ENCODE measurements at regions not wholly inside any gene's neighbourhood (a gene's known extent, or its start where the extent isn't known, plus 50 kb on each side); places are given as distances from the start of the nearest gene placed in this dataset.
"Not testable (repeated sequence)": the region's sequence is repeated elsewhere in the genome, so short reads cannot be mapped to it uniquely, and the experiment has no call there.

DNA sequence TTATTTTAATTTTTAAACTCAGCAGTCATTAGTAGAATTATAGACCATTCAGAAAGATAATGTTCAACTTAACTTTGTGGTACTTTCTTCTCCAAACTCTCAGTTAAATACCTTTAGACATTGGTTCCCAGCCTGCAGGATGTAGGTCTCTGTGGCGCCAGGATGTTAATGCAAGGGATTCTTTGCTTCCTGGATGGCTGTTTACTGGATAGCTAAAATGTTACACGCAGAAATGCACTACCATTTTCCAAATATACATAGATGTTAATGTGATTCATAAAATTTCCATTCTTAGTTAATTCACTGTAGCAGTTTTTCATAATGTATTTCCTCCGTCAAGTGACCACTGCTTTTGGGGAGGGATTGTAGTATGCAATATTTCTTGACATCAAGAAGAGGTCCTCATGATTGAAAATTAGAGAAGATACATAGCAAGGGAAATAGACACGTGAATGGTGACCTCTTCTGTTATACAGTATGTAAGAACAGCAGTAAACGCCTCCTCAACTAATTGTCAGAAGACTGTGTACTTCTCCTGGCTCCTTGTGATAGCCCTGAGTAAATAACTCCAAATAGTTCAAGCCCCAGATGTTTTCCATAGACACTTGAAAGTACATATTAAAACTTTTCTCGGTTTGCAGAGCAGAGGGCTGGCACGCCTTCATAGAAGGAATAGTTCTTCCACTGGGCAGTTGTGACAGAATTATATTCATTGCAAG, 128.8 kb downstream of the LCA5 start:
- Mint-ChIP-seq H3K36me3 (no peaks in the 10 kb centered on the region), H3K4me3 (no peak overlapping the region), H3K4me1 (no peaks in the 10 kb centered on the region), H3K27ac (no peak overlapping the region), H3K27me3 (no peaks in the 10 kb centered on the region), H3K9me3 (peaks cover 0 to 4% (median 0%) of the 10 kb centered on the region in 7 donors)
- no peak for DNase-seq
- no peak for ATAC-seq (ENCODE audit: low read depth in 2 of 2)

GRCh38 chr6:79404677-79405076, 132.6 kb downstream of the LCA5 start:
- ATAC-seq (ENCODE audit: low read depth in 2 of 2) (no peak), DNase-seq (no peak)
- no peaks in the 10 kb centered on the region for H3K27me3 Mint-ChIP-seq
- no peaks in the 10 kb centered on the region for H3K36me3 Mint-ChIP-seq
- no peaks in the 10 kb centered on the region for H3K4me1 Mint-ChIP-seq
- no peak overlapping the region for H3K4me3 Mint-ChIP-seq
- H3K9me3 Mint-ChIP-seq = peaks cover 0 to 4% (median 0%) of the 10 kb centered on the region in 7 donors
- H3K27ac Mint-ChIP-seq = no peak overlapping the region

DNA sequence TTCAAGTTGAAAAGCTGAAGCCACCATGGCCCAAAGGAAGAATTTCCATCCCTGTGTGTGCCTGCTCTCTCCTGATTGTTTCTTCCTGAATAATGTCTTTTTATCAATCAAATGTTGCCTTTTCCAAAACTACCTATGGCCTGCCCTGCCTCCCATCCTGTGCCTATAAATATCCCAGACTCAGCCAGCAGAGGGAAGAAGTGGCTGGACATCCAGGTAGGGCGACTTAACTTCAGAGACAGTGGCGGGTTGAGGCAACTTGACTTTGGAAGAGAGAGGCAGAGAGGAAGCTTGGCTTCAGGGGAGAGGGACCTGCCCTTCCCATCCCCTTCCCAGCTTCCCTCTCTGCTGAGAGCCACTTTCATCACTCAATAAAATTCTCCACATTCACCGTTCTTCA, 133.0 kb downstream of the LCA5 start:
- H3K27ac Mint-ChIP-seq = no peak overlapping the region
- no peaks in the 10 kb centered on the region for H3K4me1 Mint-ChIP-seq
- H3K36me3 Mint-ChIP-seq = no peaks in the 10 kb centered on the region
- H3K27me3 Mint-ChIP-seq = no peaks in the 10 kb centered on the region
- no peak for ATAC-seq (ENCODE audit: low read depth in 2 of 2)
- peaks cover 0 to 4% (median 0%) of the 10 kb centered on the region in 7 donors for H3K9me3 Mint-ChIP-seq
- no peak overlapping the region for H3K4me3 Mint-ChIP-seq
- DNase-seq = no peak

DNA sequence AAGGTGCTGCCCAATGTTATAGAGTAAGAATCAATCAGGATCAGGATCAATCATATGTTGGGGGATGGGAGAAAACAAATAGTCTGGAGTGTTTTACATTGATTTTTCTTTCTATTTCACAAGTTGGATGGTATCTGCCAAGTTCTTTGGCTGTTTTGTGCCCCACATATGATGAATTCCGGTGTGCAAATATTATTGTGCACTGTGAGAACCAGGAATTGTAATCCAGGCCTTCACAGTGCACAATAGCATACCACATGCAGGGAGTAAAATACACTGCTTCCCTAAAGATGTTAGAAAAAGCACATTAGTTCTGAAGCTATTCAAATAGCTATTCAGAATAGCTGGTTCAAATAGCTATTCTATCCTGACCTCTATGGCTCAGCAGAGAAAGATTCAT, 133.7 kb downstream of the LCA5 start:
- peaks cover 0 to 4% (median 0%) of the 10 kb centered on the region in 7 donors for H3K9me3 Mint-ChIP-seq
- no peak overlapping the region for H3K4me3 Mint-ChIP-seq
- no peaks in the 10 kb centered on the region for H3K36me3 Mint-ChIP-seq
- no peak for ATAC-seq (ENCODE audit: low read depth in 2 of 2)
- no peak for DNase-seq
- H3K27me3 Mint-ChIP-seq = no peaks in the 10 kb centered on the region
- no peaks in the 10 kb centered on the region for H3K4me1 Mint-ChIP-seq
- no peak overlapping the region for H3K27ac Mint-ChIP-seq

DNA sequence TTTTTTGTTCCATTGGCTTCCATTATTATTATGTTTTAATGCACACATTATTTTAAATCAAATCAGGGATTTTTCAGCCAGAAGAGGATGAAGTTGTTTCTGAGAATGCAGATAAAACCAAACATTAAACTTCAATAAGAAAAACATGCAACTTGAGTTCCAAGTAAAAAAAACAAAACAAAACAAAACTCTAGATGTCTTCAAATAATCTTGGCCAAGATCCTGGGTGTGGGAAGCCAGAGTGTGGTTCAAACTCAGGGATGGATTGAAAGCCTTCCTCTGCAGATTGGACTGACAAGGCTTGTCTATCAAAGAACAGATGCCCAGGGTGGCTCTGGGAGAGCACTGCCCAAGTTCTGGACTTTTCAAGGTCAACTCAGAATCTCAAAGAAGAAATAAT, 134.1 kb downstream of the LCA5 start:
- no peak for DNase-seq
- H3K27me3 Mint-ChIP-seq = no peaks in the 10 kb centered on the region
- H3K9me3 Mint-ChIP-seq = peaks cover 0 to 4% (median 0%) of the 10 kb centered on the region in 7 donors
- no peak overlapping the region for H3K4me3 Mint-ChIP-seq
- no peaks in the 10 kb centered on the region for H3K4me1 Mint-ChIP-seq
- H3K27ac Mint-ChIP-seq = no peak overlapping the region
- ATAC-seq (ENCODE audit: low read depth in 2 of 2) = no peak
- H3K36me3 Mint-ChIP-seq = no peaks in the 10 kb centered on the region

DNA sequence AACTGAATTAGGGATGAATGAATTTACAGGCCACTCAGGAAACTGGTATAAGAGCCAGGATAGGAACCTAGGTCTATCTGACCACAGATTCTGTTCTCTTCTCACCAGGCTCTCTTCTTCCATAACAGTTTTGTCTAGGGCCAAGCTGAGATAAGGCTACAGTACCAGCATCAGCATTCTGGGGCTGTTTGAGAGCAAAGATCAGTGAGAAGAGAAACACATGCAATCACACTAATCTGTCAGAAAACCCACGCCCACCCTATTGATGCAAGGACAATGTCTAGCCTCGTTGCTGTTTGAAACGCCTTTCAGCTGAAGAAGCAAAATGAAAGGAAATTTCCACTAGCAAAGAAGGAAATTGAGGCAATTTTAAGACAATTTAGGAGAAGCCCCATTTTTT, 137.7 kb downstream of the LCA5 start:
- Mint-ChIP-seq H3K27me3 (no peaks in the 10 kb centered on the region), H3K4me3 (no peak overlapping the region), H3K36me3 (no peaks in the 10 kb centered on the region), H3K4me1 (no peaks in the 10 kb centered on the region), H3K27ac (no peak overlapping the region), H3K9me3 (peaks cover 0 to 3% (median 0%) of the 10 kb centered on the region in 7 donors)
- ATAC-seq (ENCODE audit: low read depth in 2 of 2) = no peak
- no peak for DNase-seq

- not testable (repeated sequence) for ATAC-seq (ENCODE audit: low read depth in 2 of 2); H3K9me3 Mint-ChIP-seq; H3K36me3 Mint-ChIP-seq; H3K27ac Mint-ChIP-seq; H3K4me3 Mint-ChIP-seq; H3K4me1 Mint-ChIP-seq; DNase-seq; H3K27me3 Mint-ChIP-seq
Observed at GRCh38 chr6:79398617-79399016, 138.6 kb downstream of the LCA5 start.

DNA sequence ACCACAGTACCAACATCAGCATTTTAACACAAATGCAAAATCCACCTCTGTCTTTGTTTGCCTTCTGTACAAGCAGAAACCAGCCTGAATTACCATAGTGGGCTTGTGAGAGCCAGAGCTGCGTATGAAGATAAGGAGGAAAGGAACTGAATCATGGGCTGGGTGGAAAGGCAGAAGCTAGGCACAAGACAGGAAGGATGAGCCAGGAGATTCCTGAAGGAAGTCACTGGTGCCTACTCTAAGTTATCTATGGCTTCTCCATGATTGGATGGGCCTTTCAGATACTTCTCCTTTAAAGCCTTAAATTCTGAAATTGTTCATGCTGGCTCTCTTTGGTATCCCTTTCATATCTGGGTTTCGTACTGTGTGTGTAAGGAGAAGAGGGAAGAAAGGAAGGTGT, 140.6 kb downstream of the LCA5 start:
- Mint-ChIP-seq H3K4me1 (no peaks in the 10 kb centered on the region), H3K4me3 (no peak overlapping the region), H3K9me3 (peaks cover 0 to 8% (median 5%) of the 10 kb centered on the region in 7 donors), H3K27me3 (no peaks in the 10 kb centered on the region), H3K36me3 (no peaks in the 10 kb centered on the region), H3K27ac (no peak overlapping the region)
- ATAC-seq (ENCODE audit: low read depth in 2 of 2) = no peak
- no peak for DNase-seq

DNA sequence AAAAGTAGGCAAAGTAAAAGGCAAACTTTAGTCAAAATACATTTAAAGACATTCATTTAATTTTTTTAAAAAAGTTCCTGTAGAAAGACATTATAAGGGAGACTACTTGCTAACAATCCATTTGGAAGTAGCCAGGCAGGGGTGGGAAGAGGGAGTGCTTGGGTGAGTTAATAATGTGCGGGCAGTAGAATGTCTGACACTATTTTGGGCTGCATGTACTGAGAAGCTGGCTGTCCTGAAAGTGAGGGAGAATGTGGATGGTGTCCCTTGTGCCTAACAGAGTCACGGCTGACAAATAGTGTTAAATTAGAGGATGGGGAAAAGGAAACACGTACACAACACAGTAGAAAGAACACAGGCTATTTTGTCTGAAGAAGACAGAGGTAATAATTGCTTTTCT, 142.5 kb downstream of the LCA5 start:
- H3K4me1 Mint-ChIP-seq = no peaks in the 10 kb centered on the region
- no peak overlapping the region for H3K27ac Mint-ChIP-seq
- H3K27me3 Mint-ChIP-seq = no peaks in the 10 kb centered on the region
- DNase-seq (no peak), ATAC-seq (ENCODE audit: low read depth in 2 of 2) (no peak)
- H3K9me3 Mint-ChIP-seq = peaks cover 0 to 8% (median 5%) of the 10 kb centered on the region in 7 donors
- no peaks in the 10 kb centered on the region for H3K36me3 Mint-ChIP-seq
- H3K4me3 Mint-ChIP-seq = no peak overlapping the region

GRCh38 chr6:79392094-79392493, 145.1 kb downstream of the LCA5 start:
- Mint-ChIP-seq H3K4me3 (no peak overlapping the region), H3K4me1 (no peaks in the 10 kb centered on the region), H3K27ac (no peak overlapping the region), H3K36me3 (no peaks in the 10 kb centered on the region), H3K9me3 (peaks cover 0 to 11% (median 4%) of the 10 kb centered on the region in 7 donors), H3K27me3 (no peaks in the 10 kb centered on the region)
- DNase-seq (no peak), ATAC-seq (ENCODE audit: low read depth in 2 of 2) (no peak)

GRCh38 chr6:79391480-79391879, 145.8 kb downstream of the LCA5 start:
- Mint-ChIP-seq H3K4me3 (no peak overlapping the region), H3K27ac (no peak overlapping the region), H3K9me3 (peaks cover 2 to 11% (median 4%) of the 10 kb centered on the region in 7 donors), H3K4me1 (no peaks in the 10 kb centered on the region), H3K36me3 (no peaks in the 10 kb centered on the region), H3K27me3 (no peaks in the 10 kb centered on the region)
- ATAC-seq (ENCODE audit: low read depth in 2 of 2) = no peak
- DNase-seq = no peak

GRCh38 chr6:79385893-79386292, 151.3 kb downstream of the LCA5 start:
- Mint-ChIP-seq H3K36me3 (no peaks in the 10 kb centered on the region), H3K4me1 (no peaks in the 10 kb centered on the region), H3K9me3 (peaks cover 0 to 4% (median 0%) of the 10 kb centered on the region in 7 donors), H3K27ac (no peak overlapping the region), H3K27me3 (no peaks in the 10 kb centered on the region), H3K4me3 (no peak overlapping the region)
- ATAC-seq (ENCODE audit: low read depth in 2 of 2) (no peak), DNase-seq (no peak)

- Mint-ChIP-seq H3K4me1 (no peaks in the 10 kb centered on the region), H3K27ac (no peak overlapping the region), H3K4me3 (no peak overlapping the region), H3K9me3 (peaks cover 0 to 4% (median 0%) of the 10 kb centered on the region in 7 donors), H3K27me3 (no peaks in the 10 kb centered on the region), H3K36me3 (no peaks in the 10 kb centered on the region)
- ATAC-seq (ENCODE audit: low read depth in 2 of 2) = no peak
- DNase-seq = no peak
Observed at GRCh38 chr6:79385333-79385732, 150.9 kb upstream of the HMGN3 start.

DNA sequence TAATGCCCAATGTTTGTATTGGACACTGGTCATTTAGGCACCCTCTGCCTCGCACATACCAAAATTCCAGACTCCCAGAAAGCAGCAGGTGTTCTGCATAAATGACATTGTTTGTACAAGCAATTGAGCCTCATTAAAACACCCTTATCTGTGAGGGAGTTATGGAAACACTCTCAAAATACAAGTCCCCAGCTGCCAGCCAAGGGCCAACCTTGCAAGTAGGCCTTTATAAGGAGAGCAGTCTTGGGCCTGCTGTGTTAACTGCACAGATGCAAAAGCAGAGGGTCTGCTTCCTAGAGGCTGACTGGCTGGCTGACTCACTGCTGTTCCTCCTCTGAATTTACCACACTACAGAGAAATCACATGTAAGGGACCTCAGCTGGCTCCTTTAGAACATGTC, 150.4 kb upstream of the HMGN3 start:
- H3K4me1 Mint-ChIP-seq = no peaks in the 10 kb centered on the region
- no peaks in the 10 kb centered on the region for H3K36me3 Mint-ChIP-seq
- ATAC-seq (ENCODE audit: low read depth in 2 of 2) (no peak), DNase-seq (no peak)
- no peak overlapping the region for H3K4me3 Mint-ChIP-seq
- no peaks in the 10 kb centered on the region for H3K27me3 Mint-ChIP-seq
- peaks cover 0 to 4% (median 0%) of the 10 kb centered on the region in 7 donors for H3K9me3 Mint-ChIP-seq
- no peak overlapping the region for H3K27ac Mint-ChIP-seq

- Mint-ChIP-seq H3K27me3 (peaks cover 0 to under 1% (median 0%) of the 10 kb centered on the region in 3 donors), H3K36me3 (no peaks in the 10 kb centered on the region), H3K27ac (no peak overlapping the region), H3K4me1 (no peaks in the 10 kb centered on the region), H3K4me3 (no peak overlapping the region), H3K9me3 (no peaks in the 10 kb centered on the region)
- DNase-seq = no peak
- no peak for ATAC-seq (ENCODE audit: low read depth in 2 of 2)
Observed at GRCh38 chr6:79378957-79379356, 144.5 kb upstream of the HMGN3 start.

All from naive B cell (primary cell).